Inflammatory macrophage (primary cell): ENCODE measurements at regions not wholly inside any gene's neighbourhood (a gene's known extent, or its start where the extent isn't known, plus 50 kb on each side); places are given as distances from the start of the nearest gene placed in this dataset.

ENCODE experiments used
- DNase-seq, 2 donors: peaks; one replicate each; pipeline ENCODE4 v3.0.0-alpha.2; 2020 to 2022

- no peak for DNase-seq
Measured at GRCh38 chr12:114750917-114751316, 66.9 kb upstream of the TBX3 start.

DNA sequence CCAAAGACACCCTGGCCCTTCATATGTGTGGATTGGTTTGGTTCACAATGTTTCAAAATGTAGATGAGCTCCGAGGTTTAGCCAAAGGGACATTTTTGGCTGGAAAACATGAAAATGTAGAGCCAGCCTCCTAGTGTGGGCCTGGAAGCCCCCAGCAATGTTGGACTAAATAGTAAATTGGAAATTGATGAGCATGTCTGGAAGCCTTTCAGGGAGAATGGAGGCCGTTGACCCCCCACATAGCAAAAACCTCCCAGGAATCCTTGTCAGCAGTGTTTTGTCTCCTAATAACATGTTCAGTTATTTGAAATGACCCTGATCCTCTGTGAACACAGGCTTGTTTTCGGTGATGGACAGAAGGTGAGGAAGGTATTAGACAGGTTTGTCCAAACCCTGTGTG lies 65.1 kb upstream of the TBX3 start:
- DNase-seq, result no peak

DNA sequence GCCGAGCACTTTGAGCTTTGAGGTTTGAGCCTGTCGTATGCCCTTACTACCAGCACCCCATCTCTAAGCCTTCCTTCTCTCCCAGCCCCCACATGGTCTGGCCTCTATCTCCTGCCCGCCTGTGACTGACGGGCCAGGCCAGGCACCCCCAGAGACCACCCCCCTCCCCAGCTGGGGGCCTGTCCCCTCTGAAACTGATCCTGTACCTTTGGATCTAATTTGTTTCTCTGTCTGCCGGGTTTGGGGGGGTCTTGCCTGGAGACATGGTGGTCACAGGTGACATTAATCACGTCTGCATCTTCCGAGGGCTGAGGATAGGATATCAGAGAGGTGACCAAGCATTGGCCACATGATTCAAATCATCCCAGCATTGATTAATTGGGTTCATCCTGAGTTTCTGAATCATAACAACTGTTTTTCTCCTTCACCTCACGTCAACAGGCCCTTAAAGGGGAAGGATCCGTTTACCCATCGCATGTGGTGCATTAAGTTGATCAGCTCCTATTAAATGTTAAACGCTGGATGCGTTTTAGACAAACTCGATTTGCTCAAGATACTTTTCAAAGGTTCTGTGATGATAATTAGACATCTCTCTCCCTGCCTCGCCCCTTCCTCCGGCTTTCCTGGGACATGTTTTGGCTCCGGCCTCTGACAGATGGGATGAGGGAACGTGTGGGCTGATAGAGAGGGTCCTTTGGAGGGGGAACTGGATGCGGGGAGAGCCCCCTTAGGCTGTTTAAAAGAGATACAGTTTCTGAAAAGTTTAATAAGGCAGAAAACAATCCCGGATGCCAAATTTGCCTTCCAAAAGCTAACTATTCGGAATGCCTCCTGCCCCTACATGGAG lies 63.3 kb upstream of the TBX3 start:
- no peak for DNase-seq

GRCh38 chr12:114746297-114747011 lies 62.5 kb upstream of the TBX3 start:
- DNase-seq, result peak in 1 of 2 donors; percentile 10

DNA sequence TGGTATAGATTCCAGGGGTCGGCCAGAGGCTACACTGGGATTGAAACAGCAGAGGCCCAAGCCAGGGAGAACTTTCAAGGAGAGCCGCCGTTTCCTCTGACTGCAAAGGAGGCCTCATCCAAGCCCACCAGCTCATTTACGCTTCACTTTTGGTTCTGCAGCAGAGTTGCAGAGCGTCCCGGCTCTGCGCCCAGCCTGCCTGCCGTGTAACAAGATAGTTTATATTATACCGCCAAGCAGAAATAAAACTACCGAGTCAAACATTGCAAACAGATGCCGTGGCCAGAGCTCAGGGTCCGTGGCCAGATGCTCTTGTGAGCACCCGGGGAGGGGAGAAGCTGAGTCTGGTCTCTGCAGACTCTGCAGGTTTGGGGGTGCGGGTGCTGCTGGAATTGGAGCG lies 60.7 kb upstream of the TBX3 start:
- no peak for DNase-seq

DNA sequence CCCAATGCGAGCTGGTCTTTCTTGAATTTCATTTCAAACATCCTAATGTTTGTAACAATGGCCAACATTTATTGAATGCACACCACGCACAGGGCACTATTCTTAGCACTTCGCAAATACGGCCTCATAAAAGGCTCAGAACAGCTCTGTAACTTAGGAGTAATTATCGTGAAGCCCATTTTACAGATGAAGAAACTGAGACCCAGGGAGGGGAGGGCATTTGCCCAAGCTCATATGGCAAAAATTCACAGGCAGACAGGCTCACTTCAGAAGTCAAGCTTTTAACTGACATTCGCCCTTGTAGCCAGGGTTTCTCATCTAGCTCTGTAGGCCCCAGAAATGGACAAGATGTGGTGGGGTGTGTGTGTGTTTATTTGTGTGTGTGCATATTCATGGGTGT lies 60.3 kb upstream of the TBX3 start:
- no peak for DNase-seq

- DNase-seq, result no peak
Measured at GRCh38 chr12:114743799-114744198, 59.8 kb upstream of the TBX3 start.

DNA sequence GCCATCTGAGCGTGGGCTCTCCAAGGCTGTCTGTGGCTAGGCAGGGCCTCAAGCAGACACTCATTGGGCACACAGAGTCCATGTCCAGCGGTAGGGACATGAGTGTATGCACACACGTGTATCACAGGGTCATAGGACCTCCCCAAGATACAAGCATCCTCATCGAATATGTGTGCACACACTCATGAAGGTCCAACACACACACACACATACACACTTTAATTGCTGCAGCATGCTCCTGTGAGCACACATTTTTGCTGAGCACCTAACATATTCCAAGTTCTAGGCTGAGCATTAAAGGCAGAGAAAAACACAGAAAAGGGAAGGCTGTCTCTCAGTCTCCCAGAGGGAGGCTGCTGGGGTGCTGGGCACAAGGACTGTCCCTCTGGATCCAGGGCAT lies 59.3 kb upstream of the TBX3 start:
- no peak for DNase-seq

DNA sequence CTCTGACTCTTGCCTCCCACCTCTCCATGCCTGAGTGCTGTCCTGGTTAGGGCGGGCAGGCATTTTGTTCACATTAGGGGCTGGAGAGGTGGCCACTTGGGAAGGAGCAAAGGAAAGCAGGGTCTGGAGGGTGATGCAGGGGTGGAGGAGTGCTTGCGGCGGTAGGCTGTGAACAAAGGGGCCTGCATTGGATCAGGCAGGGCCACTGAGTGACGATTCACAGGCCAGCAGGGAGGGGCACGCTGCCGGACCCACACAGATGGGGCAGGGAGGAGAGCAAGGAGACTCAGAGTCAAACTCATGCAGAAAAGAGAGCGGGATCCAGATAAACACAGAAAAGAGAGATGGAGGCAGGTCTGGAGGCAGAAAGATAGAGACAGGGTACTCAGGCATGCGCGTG lies 58.4 kb upstream of the TBX3 start:
- DNase-seq, result no peak

GRCh38 chr12:114741940-114742339 lies 58.0 kb upstream of the TBX3 start:
- DNase-seq, result no peak

DNA sequence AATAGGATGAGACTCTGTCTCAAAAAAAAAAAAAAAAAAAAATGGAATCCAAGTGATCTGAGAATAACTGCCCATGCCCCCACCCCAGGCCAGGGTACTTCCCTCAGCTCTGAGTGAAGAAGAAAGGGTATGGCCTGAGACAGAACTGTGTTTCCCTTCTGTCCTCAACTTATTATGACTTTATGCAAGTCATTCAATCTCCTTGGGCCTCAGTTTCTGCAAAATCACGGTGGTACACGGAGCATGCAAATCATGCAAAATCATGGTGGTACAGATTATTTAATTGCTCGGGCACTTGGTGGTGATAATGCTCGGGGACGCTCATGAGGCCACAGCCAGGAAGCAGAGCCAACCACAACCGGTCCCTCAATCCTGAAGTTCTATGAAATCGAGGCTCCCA lies 56.5 kb upstream of the TBX3 start:
- no peak for DNase-seq

- no peak for DNase-seq
Measured at GRCh38 chr12:114738460-114739184, 54.6 kb upstream of the TBX3 start.

- no peak for DNase-seq
Measured at GRCh38 chr12:114735680-114736374, 51.9 kb upstream of the TBX3 start.

DNA sequence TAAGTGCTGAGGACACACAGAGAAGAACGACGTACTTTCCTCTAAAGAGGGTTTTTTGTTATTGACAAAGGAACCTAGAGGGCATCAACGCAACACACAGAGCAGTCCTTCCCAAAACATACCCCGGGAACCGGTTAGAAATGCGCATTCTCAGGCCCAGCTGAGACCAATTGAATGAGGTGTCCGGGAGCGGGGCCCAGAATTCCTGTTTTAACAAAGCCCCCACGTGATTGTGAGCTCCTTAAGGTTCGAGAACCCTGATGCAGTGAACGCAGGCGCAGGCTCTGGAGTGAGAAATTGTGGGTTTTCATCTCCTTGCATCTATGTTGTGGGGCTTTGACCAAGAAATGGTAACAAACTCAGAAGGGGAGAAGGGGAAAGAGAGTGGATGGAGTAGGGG lies 51.0 kb upstream of the TBX3 start:
- DNase-seq, result no peak

GRCh38 chr12:114733919-114734318 lies 49.9 kb upstream of the TBX3 start:
- DNase-seq, result no peak
